Ishikawa (cell line): ENCODE measurements at regions not wholly inside any gene's neighbourhood (a gene's known extent, or its start where the extent isn't known, plus 50 kb on each side); places are given as distances from the start of the nearest gene placed in this dataset.

Source experiments
- CEBPB ChIP-seq: IDR thresholded peaks from 2 replicates; pipeline ENCODE4 v1.6.1; 2012
- CREB1 ChIP-seq: IDR thresholded peaks from 2 replicates; pipeline ENCODE4 v1.6.1; 2012; ENCODE audit warnings: low read depth
- EGR1 ChIP-seq: IDR thresholded peaks from 2 replicates; pipeline ENCODE4 v1.6.1; 2012
- EP300 ChIP-seq: IDR thresholded peaks from 2 replicates; pipeline ENCODE4 v1.6.1; 2012; ENCODE audit warnings: borderline replicate concordance
- FOXM1 ChIP-seq: IDR thresholded peaks from 2 replicates; pipeline ENCODE4 v1.6.1; 2012; ENCODE audit warnings: low read depth, borderline replicate concordance
- NFIC ChIP-seq: IDR thresholded peaks from 2 replicates; pipeline ENCODE4 v1.6.1; 2012
- RAD21 ChIP-seq: IDR thresholded peaks from 2 replicates; pipeline ENCODE4 v1.6.1; 2012; ENCODE audit warnings: low read depth
- REST ChIP-seq: IDR thresholded peaks from 2 replicates; pipeline ENCODE4 v1.6.1; 2012; ENCODE audit warnings: low read depth, mild to moderate bottlenecking
- TAF1 ChIP-seq: IDR thresholded peaks from 2 replicates; pipeline ENCODE4 v1.6.1; 2012; ENCODE audit warnings: low read depth, mild to moderate bottlenecking
- YY1 ChIP-seq: IDR thresholded peaks from 2 replicates; pipeline ENCODE4 v1.6.1; 2012; ENCODE audit warnings: low read depth

GRCh38 chr21:41098076-41098475 lies 69.9 kb upstream of the BACE2 start:
- TF ChIP-seq EP300 (no peak), NFIC (no peak), YY1 (no peak), RAD21 (no peak), TAF1 (no peak), CREB1 (no peak), FOXM1 (no peak), REST (no peak), EGR1 (no peak), CEBPB (no peak)
